ENCODE measurements at regions not wholly inside any gene's neighbourhood (a gene's known extent, or its start where the extent isn't known, plus 50 kb on each side); places are given as distances from the start of the nearest gene placed in this dataset.

GRCh38 chr3:152650177-152650576, 184.8 kb upstream of the P2RY1 start:
- FAIRE-seq (no peak), ATAC-seq (no peak), DNase-seq (ENCODE audit: low read depth, low spot score) (no peak)
- H3K27me3 ChIP-seq (replicated peaks in 1 of 2; ENCODE audit: control insufficient read depth in 2 of 2, insufficient read depth in 2 of 2, low read length in 1 of 2) = no peaks in the 10 kb centered on the region
- no peak overlapping the region for H3K4me3 ChIP-seq
- in situ Hi-C loops (cut with MboI) (no loop called here), intact Hi-C loops (cut with micrococcal nuclease; ENCODE audit: unreplicated experiment) (no loop called here)
- BruUV-seq (replicated peaks) = no TSS peak
- H3K27ac ChIP-seq (ENCODE audit: control insufficient read depth, insufficient read depth) = no peak overlapping the region
- no peaks in the 10 kb centered on the region for H3K36me3 ChIP-seq (ENCODE audit: control insufficient read depth in 2 of 2, insufficient read depth in 2 of 2, low read length in 1 of 2)
- ChIA-PET CTCF (no interaction called here), POLR2A (no interaction called here), RAD21 (ENCODE audit: unreplicated experiment) (interaction anchor here (1.4 kb wide), 1 partner anchor 140 kb away, joined by 3 read pairs; no protein-coding TSS in a partner anchor), SMC1A (ENCODE audit: uncharacterized antibody, unreplicated experiment) (interaction anchor here (0.5 to 3.4 kb wide), 4 partner anchors 9 to 118 kb away, joined by 3 to 12 read pairs (median 5); no protein-coding TSS in a partner anchor)
- H3K9me3 ChIP-seq (replicated peaks; ENCODE audit: control insufficient read depth, insufficient read depth, low read length) = no peaks in the 10 kb centered on the region; the same call in 2 of the 3 replicates
- H4K20me1 ChIP-seq (ENCODE audit: control insufficient read depth, insufficient read depth) = no peaks in the 10 kb centered on the region
- TF ChIP-seq E2F8 (IDR thresholded peaks at IDR 0.05; ENCODE audit: low read depth, partially characterized antibody) (no peak), SREBF2 (IDR thresholded peaks at IDR 0.05; ENCODE audit: low read length) (no peak)
- TF ChIP-seq, protein P1, sequence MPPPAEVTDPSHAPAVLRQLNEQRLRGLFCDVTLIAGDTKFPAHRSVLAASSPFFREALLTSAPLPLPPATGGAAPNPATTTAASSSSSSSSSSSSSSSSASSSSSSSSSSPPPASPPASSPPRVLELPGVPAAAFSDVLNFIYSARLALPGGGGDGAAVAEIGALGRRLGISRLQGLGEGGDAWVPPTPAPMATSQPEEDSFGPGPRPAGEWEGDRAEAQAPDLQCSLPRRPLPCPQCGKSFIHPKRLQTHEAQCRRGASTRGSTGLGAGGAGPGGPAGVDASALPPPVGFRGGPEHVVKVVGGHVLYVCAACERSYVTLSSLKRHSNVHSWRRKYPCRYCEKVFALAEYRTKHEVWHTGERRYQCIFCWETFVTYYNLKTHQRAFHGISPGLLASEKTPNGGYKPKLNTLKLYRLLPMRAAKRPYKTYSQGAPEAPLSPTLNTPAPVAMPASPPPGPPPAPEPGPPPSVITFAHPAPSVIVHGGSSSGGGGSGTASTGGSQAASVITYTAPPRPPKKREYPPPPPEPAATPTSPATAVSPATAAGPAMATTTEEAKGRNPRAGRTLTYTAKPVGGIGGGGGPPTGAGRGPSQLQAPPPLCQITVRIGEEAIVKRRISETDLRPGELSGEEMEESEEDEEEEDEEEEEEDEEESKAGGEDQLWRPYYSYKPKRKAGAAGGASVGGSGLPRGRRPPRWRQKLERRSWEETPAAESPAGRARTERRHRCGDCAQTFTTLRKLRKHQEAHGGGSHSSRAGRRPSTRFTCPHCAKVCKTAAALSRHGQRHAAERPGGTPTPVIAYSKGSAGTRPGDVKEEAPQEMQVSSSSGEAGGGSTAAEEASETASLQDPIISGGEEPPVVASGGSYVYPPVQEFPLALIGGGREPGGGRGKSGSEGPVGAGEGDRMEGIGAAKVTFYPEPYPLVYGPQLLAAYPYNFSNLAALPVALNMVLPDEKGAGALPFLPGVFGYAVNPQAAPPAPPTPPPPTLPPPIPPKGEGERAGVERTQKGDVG (CRISPR knock-in tag; IDR thresholded peaks at IDR 0.05) = no peak
- no peaks in the 10 kb centered on the region for H3K79me2 ChIP-seq (ENCODE audit: control insufficient read depth, insufficient read depth, low read length)
- WGBS (ENCODE audit: insufficient coverage, insufficient replicate concordance, low lambda C conversion rate, missing lambda C conversion rate) = 54% methylated on average over 4 of the region's 4 CpGs
- no peak overlapping the region for H3K9ac ChIP-seq (ENCODE audit: control insufficient read depth, insufficient read depth, low read length)
- peak overlapping the region; percentile 21; the same call in 1 of the 2 replicates for H3K4me2 ChIP-seq (ENCODE audit: control insufficient read depth, insufficient read depth)
- H3K4me1 ChIP-seq (ENCODE audit: control insufficient read depth, insufficient read depth, low read length) = 0 out of 2 replicates have a peak, but pooled peaks cover 2% of the 10 kb centered on the region
- peak overlapping the region; percentile 62 for H2AFZ ChIP-seq (ENCODE audit: control insufficient read depth, low read depth, low read length)
